Body of pancreas (tissue), 4 donors: ENCODE measurements at regions not wholly inside any gene's neighbourhood (a gene's known extent, or its start where the extent isn't known, plus 50 kb on each side); places are given as distances from the start of the nearest gene placed in this dataset.

Experiments
- POLR2A ChIP-seq, 3 donors: fragments of 450-650 bp; IDR thresholded peaks; one replicate each; pipeline ENCODE4 v1.6.1; 2016; ENCODE audit warnings: antibody characterized with exemption in 3 of 3, mild to moderate bottlenecking in 2 of 3
- TF ChIP-seq, protein P1 (sequence below), 7 experiments: fragments of 450-650 bp in 4 of 7; fragments of 200-600 bp in 3 of 7; sonication (generic) in 3 of 7; IDR thresholded peaks; one replicate each; pipeline ENCODE4 v1.5.1; 2016 to 2019; ENCODE audit warnings: antibody characterized with exemption in 7 of 7

DNA sequence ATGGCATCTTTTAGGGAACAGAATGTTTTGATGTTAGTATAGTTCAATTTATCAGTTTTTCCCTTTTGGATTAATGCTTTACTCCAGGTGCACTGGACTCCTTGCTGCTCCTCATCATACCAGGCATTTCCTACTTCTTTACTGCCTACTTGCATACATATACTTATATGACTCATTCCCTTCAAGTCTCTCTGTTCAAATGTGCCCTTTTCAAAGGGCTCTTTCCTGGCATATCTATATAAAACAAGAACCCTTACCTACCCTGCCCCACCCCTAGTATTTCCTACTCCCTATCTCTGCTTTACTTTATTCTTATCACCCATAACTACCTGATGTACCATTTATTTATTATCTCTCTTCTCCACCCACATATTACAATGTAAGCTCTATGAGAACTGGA is 90.6 kb downstream of the CAPZA3 start:
- TF ChIP-seq POLR2A (IDR thresholded peaks at IDR 0.05): no peak
- TF ChIP-seq, protein P1, sequence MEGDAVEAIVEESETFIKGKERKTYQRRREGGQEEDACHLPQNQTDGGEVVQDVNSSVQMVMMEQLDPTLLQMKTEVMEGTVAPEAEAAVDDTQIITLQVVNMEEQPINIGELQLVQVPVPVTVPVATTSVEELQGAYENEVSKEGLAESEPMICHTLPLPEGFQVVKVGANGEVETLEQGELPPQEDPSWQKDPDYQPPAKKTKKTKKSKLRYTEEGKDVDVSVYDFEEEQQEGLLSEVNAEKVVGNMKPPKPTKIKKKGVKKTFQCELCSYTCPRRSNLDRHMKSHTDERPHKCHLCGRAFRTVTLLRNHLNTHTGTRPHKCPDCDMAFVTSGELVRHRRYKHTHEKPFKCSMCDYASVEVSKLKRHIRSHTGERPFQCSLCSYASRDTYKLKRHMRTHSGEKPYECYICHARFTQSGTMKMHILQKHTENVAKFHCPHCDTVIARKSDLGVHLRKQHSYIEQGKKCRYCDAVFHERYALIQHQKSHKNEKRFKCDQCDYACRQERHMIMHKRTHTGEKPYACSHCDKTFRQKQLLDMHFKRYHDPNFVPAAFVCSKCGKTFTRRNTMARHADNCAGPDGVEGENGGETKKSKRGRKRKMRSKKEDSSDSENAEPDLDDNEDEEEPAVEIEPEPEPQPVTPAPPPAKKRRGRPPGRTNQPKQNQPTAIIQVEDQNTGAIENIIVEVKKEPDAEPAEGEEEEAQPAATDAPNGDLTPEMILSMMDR (IDR thresholded peaks at IDR 0.05): no peak
